Neural progenitor cell (in vitro differentiated cells): ENCODE measurements at regions not wholly inside any gene's neighbourhood (a gene's known extent, or its start where the extent isn't known, plus 50 kb on each side); places are given as distances from the start of the nearest gene placed in this dataset.

Experiments
- CTCF ChIP-seq: fragments of 200-600 bp; sonication (generic); IDR thresholded peaks from 2 replicates; pipeline ENCODE4 v1.5.1; 2017; ENCODE audit warnings: antibody characterized with exemption, mild to moderate bottlenecking
- EZH2 ChIP-seq: fragments of 200-600 bp; sonication (generic); IDR thresholded peaks from 2 replicates; pipeline ENCODE4 v1.6.1; 2017; ENCODE audit warnings: antibody characterized with exemption, mild to moderate bottlenecking, moderate library complexity
- EZH2phosphoT487 ChIP-seq: fragments of 200-600 bp; sonication (generic); IDR thresholded peaks from 2 replicates; pipeline ENCODE4 v1.6.1; 2017; ENCODE audit warnings: antibody characterized with exemption

DNA sequence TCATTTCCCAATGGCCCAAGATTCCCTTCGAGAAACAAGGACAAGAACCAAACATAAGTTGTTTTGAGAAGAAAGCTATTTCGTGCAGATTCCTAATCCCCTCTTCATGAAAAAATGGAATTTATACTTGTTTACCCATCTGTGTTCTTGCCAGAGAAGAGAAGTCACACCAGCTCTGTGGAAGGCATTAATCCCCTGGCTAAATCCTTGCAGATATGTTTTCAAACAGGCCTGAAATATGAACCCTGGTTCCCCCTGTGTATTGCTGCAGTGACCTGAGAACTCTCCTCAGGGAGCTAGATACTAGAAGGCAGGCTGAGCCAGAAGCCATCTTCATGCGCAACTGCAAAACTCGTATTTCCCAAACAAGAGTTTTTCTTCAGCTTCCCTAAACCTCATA, 337.7 kb downstream of the NEK10 start:
- TF ChIP-seq CTCF (no peak), EZH2 (no peak), EZH2phosphoT487 (no peak)
